HTR-8/SVneo (cell line): ENCODE measurements at regions not wholly inside any gene's neighbourhood (a gene's known extent, or its start where the extent isn't known, plus 50 kb on each side); places are given as distances from the start of the nearest gene placed in this dataset.

ENCODE experiments used
- DNase-seq: peaks from one replicate; pipeline ENCODE4 v3.0.0; 2011; ENCODE audit warnings: low spot score, mixed read lengths; ENCODE audit not compliant: insufficient read length
- FAIRE-seq: peaks from 2 replicates; lab custom pipeline; 2011; peaks lifted over from hg19 to GRCh38; lab: Jason Lieb, UNC

GRCh38 chr4:138320030-138320429, 77.9 kb upstream of the SLC7A11 start:
- DNase-seq: no peak
- FAIRE-seq: no peak

GRCh38 chr4:138317175-138317748, 75.1 kb upstream of the SLC7A11 start:
- FAIRE-seq (no peak), DNase-seq (no peak)

GRCh38 chr4:138312536-138312911, 70.4 kb upstream of the SLC7A11 start:
- FAIRE-seq: no peak

GRCh38 chr4:138311771-138312535, 69.8 kb upstream of the SLC7A11 start:
- no peak for FAIRE-seq

More at GRCh38 chr4:138312536-138312911, 70.4 kb upstream of the SLC7A11 start:
- DNase-seq: no peak

GRCh38 chr4:138310991-138311390, 68.8 kb upstream of the SLC7A11 start:
- no peak for DNase-seq
- FAIRE-seq: no peak

More at GRCh38 chr4:138311771-138312535, 69.8 kb upstream of the SLC7A11 start:
- no peak for DNase-seq

- DNase-seq (no peak), FAIRE-seq (peak; percentile 20)
These were observed 68.3 kb upstream of the SLC7A11 start for GRCh38 chr4:138310498-138310897.

GRCh38 chr4:138308356-138308755, 66.2 kb upstream of the SLC7A11 start:
- DNase-seq: peak; percentile 29
- peak; percentile 72 for FAIRE-seq

GRCh38 chr4:138307319-138307718, 65.2 kb upstream of the SLC7A11 start:
- DNase-seq (no peak), FAIRE-seq (no peak)

GRCh38 chr4:138305050-138305449, 62.9 kb upstream of the SLC7A11 start:
- no peak for FAIRE-seq
- no peak for DNase-seq

GRCh38 chr4:138301536-138301935, 59.4 kb upstream of the SLC7A11 start:
- peak; percentile 2 for DNase-seq
- FAIRE-seq: no peak

- DNase-seq (no peak), FAIRE-seq (no peak)
These were observed 58.5 kb upstream of the SLC7A11 start for GRCh38 chr4:138300616-138301015.

GRCh38 chr4:138299881-138300280, 57.7 kb upstream of the SLC7A11 start:
- DNase-seq (no peak), FAIRE-seq (no peak)

- FAIRE-seq: no peak
- no peak for DNase-seq
These were observed 56.7 kb upstream of the SLC7A11 start for GRCh38 chr4:138298866-138299265.

- FAIRE-seq (no peak), DNase-seq (no peak)
These were observed 56.3 kb upstream of the SLC7A11 start for GRCh38 chr4:138298431-138298830.

- DNase-seq: no peak
- FAIRE-seq: no peak
These were observed 55.7 kb upstream of the SLC7A11 start for GRCh38 chr4:138297743-138298405.

- FAIRE-seq (no peak), DNase-seq (no peak)
These were observed 50.2 kb upstream of the SLC7A11 start for GRCh38 chr4:138292321-138292720.
